ENCODE measurements at regions not wholly inside any gene's neighbourhood (a gene's known extent, or its start where the extent isn't known, plus 50 kb on each side); places are given as distances from the start of the nearest gene placed in this dataset.
"Not testable (repeated sequence)": the region's sequence is repeated elsewhere in the genome, so short reads cannot be mapped to it uniquely, and the experiment has no call there.

DNA sequence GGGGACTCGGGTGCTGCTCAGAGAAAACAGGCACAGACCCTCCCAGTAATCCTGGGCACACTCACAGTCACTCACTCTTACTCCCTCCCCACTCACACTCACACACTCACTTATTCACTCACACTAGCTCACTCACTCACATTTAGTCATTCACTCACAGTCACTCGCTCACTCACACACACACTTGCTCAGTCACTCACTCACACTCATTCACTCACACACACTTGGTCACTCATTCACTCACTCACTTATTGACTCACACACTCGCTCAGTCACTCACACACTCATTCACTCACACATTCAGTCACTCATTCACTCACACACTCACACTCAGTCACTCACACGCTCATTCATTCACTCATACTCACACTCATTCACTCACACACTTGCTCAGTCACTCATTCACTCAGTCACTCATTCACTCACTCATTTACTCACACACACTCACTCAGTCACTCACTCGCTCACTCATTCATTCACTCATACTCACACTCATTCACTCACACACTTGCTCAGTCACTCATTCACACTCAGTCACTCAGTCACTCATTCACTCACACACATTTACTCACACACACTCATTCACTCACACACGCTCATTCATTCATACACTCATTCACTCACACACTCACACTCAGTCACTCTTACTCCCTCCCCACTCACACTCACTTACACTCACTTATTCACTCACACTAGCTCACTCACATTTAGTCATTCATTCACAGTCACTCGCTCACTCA lies 164.2 kb upstream of the C1orf174 start:
- DNase-seq, result no peak

DNA sequence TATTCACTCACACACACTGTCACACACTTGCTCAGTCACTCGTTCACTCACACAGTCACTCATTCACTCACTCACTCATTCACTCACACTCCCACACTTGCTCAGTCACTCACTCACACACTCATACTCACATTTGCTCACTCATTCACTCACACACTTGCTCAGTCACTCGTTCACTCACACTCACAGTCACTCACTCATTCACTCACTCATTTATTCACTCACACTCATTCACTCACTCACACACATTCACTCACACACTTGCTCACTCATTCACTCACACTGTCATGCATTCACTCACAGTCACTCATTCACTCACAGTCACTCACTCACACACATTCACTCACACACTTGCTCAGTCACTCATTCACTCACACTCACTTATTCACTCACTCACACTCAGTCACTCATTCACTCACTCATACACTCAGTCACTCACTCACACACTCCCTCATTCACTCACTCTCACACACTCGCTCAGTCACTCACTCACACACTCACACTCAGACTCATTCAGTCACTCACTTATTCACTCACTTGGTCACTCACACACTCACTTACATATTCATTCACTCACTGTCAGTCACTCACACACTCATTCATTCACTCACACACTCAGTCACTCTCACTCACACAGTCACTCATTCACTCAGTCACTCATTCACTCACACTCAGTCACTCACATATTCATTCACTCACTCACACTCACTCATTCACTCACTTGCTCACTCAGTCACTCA lies 167.0 kb upstream of the C1orf174 start:
- no peak for DNase-seq

DNA sequence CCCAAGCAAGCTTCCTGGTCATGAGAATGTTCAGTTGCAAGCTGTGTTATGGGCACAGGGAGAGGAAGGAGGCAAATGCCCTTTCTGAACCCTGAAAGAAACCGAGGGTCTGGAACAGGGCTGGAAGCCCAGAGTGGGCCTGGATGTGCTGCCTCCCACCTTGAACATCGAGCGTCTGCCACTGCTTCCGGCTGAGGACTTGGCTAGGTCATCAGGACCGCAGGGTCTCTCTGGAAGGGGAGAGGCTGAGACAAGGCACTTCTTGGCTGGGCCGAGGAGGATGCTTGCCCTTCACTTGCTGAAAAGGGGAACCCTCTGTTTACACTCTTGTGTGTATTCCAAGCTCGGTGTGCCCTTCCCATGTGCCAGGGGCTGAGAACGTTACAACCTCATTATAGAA lies 168.0 kb upstream of the C1orf174 start:
- no peak for DNase-seq

DNA sequence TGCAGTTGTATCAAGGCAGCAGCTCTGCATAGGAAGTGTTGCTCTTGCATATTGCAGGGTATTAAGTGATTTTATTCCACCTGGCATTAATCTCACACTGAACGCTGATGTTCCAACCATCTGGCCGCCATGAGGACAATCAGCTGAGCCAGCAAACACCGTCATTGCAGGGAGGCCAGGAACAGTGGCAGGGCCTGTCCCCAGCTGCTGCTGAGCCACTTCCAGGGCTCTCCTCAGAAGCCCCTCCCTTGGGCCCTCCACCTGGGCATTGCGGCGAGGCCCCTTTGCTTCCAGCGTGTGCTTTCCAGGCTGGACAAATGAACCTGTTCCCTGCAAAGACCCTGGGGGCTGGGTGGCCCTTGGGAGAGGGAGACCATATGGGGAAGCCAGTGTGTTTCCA lies 171.6 kb upstream of the C1orf174 start:
- no peak for DNase-seq

DNA sequence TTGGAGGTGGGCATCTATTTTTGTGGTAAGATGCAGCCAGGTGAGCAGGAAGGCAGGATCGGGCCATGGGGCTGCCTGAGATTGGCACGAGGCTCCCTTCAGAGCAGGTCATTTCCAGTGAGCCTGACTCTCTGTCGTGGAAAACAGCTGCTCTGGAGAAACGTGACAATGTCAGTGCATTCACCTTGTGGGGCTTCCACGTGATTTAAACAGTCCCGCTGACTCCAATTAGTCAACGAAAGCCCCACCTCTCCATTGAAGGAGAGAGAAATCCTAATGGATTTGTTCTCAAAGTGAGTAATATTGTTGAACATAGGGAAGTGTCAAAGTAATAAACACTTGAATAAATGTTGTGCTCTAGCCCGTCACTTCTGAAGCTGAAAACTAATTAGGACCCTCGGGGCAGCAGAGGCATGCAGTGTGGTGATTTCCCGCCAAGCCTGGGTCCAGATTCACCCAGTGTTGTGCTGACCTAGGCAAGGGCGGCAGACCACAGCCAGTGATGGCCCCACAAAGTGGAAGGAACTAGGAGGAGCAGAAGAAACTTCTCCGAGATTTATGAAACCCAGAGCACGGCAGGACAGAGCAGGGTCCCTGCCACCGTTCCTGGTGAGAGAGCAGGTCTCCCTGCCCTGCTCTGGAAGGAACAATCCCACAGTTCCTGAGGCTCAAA lies 172.5 kb upstream of the C1orf174 start:
- no peak for DNase-seq

DNA sequence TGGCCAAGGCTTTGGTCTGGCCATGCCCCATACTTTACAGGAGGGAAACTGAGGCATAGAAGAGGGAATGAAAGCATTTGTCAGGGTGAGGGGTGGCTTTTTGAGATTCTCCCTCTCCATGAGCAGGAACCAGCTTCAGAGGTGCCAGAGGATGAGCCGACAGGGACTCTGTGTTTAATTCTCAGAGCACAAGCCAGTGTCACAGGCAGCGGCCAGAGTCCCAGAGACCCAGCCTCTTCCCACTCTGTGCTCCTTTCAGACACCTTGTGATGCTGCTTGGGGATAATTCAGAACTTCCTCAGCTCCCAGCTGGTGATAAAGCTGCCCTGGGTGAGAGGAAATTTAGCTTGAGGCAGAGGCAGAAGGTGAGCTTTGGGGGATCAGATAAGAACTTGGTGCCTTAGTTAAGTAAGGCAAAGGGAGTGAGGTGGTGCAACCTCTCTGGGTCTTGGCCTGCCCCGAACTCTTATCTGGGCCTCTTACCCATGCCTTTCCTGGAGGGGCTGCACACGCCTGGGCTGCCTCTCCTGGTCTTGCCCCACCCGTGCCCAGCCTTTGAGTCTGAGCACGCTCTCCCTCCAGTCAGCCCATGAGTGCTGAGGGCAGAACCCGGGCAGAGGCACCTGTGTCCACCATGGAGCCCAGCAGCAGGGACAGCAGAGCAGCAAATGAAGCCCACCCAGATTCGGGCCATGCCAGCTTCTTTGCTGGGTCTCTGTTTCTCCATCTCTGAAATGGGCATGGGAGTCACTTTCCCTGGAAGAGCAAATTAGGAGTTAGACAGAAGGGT lies 175.6 kb upstream of the C1orf174 start:
- DNase-seq, result no peak

DNA sequence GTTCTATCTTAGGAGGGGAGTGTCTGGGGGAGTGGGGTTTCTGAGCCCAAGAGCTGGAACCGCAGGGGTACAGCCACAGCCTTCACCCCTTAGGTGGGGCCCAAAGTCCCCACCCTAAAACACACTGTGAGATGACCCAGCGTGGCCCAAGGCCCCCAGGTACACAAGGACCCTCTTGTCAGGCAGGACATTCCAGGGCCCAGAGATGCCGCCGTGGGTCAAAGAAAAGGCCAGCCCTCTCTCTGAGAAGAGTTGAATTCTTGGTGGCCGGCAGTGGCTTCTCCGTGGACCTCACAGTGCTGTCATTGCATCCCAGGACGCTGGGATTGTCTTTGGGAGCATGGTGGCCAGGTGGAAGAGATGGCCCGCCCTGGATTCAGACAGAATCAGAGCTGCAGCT lies 176.3 kb upstream of the C1orf174 start:
- DNase-seq, result no peak

DNA sequence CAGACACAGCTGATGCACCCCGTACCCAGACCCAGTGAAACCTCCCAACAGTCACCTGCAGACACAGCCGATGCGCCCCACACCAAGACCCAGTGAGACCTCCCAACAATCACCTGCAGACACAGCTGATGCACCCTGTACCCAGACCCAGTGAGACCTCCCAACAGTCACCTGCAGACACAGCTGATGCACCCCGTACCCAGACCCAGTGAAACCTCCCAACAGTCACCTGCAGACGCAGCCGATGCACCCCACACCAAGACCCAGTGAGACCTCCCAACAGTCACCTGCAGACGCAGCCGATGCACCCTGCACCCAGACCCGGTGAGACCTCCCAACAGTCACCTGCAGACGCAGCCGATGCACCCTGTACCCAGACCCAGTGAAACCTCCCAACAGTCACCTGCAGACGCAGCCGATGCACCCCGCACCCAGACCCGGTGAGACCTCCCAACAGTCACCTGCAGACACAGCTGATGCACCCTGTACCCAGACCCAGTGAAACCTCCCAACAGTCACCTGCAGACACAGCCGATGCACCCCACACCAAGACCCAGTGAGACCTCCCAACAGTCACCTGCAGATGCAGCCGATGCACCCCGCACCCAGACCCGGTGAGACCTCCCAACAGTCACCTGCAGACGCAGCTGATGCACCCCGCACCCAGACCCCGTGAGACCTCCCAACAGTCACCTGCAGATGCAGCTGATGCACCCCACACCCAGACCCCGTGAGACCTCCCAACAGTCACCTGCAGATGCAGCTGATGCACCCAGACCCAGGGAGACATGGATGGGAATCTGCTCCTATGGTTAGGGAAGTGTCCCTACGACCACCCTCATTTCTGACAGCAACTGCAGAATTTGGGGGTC lies 178.3 kb upstream of the C1orf174 start:
- DNase-seq, result not testable (repeated sequence)

DNA sequence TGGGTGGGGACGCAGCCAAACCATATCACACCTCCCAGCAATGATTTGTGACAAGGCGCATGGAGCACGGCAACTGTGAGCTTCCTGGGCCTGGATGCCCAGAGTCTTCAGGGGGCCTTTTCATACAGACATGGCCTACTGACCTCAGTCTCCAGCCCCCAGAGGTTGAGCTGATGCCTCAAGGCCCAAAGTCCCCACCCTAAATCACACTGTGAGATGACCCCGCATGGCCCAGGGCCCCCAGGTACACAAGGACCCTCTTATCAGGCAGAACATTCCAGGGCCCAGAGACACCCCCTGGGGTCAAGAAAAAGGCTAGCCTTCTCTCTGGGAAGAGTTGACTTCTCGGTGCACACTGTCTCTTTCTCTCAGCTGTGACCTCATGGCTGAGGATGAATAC lies 179.7 kb upstream of the C1orf174 start:
- no peak for DNase-seq

DNA sequence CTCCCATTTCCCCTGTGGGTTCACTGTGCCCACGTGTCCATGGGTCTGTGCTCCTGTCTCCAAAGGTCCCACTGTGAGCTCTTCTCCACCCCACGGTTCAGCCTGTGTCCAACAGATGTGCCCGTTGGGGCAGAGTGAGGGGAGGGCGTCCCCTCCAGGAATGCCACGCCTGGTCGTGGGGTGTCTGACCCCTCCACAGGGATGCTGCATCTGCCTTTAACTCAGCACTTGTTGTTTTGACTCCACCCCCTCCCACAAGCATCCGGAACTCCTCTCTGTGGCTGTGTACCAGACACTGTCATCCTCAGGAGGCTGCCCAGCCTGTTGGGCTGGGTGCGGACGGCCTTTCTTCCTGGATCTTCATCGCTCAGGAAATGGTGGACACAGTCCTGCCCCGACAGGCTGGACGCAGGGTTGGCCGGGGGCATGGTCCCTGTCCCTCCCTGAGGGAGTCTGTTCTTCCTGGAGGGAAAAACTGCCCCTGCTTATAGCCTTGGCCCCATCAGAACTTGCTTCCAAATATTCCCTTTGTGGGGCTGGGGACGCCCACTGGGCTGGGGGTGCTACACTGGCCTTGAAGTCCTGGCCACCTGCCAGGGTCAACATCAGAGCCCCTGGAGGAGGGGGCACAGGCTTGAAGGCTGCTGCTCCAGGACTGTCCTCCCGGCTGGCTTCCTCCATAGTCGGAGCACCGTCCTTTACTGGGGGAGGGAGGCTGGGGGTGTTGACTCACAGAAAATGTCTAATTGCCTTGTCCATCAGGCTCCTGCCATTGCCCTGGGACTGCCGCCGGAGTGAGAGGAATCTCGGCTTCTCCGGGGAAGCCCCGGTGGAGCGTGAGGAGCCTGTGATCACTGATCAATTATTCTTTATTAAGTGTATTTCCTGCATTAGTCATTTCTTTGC lies 182.0 kb upstream of the C1orf174 start:
- DNase-seq, result no peak

DNA sequence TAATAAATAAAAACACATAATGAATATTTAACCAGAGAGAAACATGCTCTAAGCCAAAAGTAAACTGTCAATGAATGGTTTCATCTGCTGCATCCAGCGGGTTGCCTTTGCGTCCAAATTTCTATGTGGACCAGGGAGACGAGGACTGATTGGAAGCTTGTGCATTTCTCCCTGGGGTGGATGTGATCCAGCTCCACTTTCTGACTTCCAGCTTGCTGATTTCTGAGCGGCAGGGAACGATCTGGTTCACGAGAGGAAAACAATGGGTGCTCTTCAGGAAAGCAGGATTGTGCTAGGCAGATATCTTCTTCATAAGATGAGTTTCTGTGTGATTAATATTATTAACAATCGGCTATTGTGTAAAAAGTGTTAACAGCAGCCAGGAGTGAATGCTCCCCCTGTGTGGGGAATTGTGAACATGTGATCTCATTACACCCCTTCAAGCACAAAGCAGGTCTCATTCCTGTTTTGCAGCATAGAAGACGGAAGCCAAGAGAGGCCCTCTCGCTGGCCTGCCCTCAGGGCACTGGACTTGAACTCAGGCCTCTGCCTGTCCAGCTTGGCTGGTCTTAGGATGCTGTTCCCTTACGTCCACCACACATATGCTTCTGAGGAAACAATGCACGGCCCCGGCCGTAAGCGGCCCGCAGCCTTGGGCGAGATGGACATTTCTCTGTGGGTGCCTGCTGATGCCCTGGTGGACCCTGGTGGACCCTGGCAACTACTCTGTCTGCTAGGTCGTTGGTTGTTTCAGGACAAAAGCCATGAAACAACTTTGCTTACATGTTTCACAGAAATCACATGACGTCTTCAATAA lies 183.4 kb upstream of the C1orf174 start:
- peak in 1 of 56 donors; percentile 59 for DNase-seq

DNA sequence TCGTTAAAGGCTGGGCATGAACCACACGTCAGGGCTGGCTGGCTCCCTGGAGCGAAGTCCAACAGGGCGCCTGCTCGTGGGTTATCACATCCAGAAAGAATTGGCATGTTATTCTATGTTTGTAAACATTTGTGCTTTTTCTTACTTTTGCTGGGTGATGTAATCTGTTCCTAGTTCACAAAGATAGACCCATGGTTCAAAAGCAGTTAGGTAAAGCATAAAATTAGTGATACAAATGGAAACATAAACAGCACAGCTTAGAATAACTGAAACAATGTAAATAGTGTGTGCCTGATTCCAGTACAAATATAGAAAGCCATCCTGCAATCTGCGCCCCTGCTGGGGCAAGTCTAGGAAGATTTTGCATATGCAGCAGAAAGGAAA lies 184.0 kb upstream of the C1orf174 start:
- DNase-seq, result no peak

DNA sequence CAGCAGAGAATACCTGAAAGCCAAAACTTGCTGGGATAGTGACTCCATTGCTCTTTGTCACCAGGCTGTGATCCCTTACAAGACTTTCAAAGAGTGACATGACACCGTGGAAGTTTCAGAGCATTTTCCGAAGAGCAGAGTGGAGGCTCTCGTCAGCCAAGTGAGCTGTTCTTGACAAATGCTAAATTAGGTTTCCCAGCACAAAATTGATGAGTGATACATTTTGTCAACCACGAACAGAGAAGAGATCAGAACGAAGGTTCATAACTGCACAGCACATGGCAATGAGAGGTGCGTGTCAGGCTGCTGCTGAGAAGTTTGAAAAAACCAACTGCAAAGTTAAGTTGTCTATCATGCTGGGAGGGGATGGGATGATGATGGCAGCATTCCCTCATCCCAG lies 184.4 kb upstream of the C1orf174 start:
- no peak for DNase-seq

DNA sequence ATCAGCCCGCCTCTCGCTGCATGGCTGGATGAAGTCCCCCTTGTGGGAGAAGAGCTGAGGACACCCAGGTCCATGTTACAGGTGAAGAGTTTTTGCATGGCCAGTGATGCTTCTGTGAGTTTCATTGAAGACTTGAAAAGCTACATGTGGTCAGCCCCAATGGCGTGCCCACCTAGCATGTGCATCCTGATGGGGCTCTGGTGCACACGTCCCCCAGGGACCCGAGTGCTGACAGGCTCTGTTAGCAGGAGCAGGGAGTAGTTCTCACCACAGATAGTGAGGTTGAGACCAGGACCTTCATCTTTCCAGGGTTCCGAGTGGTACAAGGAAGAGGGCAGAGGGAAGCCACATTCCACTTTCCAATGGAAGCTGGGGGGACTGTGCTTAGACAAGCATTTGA lies 184.8 kb upstream of the C1orf174 start:
- DNase-seq, result no peak

DNA sequence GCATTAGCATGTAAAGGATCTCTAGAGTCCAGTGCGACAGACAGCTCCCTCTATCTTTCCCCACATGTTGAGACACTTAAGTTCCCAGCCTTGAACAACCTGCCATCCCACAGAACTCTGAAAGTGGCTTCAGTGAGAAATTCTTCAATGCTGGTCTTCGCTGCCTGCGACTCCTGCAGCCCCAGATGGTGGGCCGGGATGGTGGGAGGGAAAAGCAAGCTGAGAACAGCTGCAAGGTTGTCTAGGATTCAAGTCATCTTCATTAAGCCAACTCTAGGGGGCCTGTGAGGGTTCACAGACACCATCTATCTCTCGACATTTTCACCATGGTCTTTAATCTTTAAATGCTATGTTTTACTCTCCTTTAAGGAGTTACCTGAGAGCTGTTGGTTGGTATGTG lies 185.5 kb upstream of the C1orf174 start:
- no peak for DNase-seq

DNA sequence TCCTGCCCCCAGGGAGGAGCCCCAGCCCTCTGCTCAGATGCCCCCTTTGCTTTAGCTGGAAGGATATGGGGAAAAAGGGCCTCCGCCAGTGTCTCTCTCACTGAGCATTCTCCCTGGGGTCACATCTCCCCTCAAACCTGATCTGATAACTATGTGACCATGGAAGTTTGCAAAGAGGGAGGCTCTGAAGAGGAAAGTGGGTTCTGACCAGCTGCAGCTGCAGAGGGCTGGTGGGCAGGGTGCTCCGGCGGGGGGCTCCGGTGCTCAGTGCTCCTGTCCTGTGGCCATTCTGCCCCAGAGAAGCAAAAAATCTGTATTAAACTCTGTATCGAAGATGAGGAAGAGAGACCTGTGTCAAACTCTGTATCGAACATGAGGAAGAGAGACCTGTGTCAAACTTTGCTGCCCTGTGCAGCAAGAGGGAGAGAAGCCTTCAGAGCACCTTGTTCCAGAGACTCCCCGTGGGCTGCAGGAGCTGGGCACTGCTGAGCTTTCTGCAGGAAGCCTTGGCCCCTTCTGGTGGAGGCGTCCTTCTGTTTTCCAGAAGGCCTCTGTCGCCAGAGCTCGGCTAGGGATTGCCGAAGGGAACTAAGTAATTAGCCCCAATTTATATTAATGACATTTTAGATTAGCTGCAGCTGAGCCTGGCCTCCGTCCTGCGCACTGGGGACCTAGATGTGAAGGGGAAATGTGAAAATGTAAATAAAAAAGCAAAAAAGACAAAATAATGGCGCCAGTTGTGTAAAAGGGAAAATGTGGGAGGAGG lies 186.2 kb upstream of the C1orf174 start:
- no peak for DNase-seq

DNA sequence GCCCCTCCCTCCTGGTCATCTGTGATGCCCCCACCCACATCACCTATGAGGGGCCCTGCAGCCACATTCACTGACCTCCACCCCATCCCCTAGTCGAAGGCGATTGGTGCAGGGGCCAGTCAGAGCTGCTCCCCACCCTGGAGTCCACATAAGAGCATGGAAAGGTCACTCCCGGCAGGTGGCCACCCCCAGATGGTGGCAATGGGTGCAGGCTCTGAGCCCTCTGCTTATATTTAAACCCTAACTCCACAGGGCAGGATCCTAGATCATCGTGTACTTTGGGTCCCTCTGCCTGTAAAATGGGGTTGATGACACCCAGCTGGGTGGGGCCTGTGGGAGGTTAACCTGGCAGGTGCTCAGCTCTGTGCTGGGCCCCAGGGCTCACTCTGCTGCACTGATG lies 186.8 kb upstream of the C1orf174 start:
- no peak for DNase-seq

All from amygdala (tissue), 56 donors.